Astrocyte (in vitro differentiated cells and primary cell): ENCODE measurements at regions not wholly inside any gene's neighbourhood (a gene's known extent, or its start where the extent isn't known, plus 50 kb on each side); places are given as distances from the start of the nearest gene placed in this dataset.
"Not testable (repeated sequence)": the region's sequence is repeated elsewhere in the genome, so short reads cannot be mapped to it uniquely, and the experiment has no call there.

Experiments used
- DNase-seq: peaks from one replicate; pipeline ENCODE4 v3.0.0-alpha.2; 2010; ENCODE audit warnings: low read depth
- FAIRE-seq: peaks from 2 replicates; lab custom pipeline; 2011; peaks lifted over from hg19 to GRCh38; lab: Jason Lieb, UNC
- H2AFZ ChIP-seq: 2 replicates; pipeline ENCODE4 v1.6.0; 2012; ENCODE audit warnings: low read depth, low read length, inconsistent platforms
- H3K27ac ChIP-seq: 2 replicates; pipeline ENCODE4 v1.5.1; 2011; ENCODE audit warnings: low read depth, low read length, inconsistent platforms
- H3K27me3 ChIP-seq: 2 replicates; pipeline ENCODE4 v1.6.0; 2011; ENCODE audit warnings: low read length, inconsistent platforms; ENCODE audit not compliant: insufficient read depth
- H3K36me3 ChIP-seq: 2 replicates; pipeline ENCODE4 v1.5.1; 2011; ENCODE audit warnings: low read length, inconsistent platforms; ENCODE audit not compliant: insufficient read depth
- H3K4me1 ChIP-seq: 2 replicates; pipeline ENCODE4 v1.5.1; 2011; ENCODE audit warnings: low read length, inconsistent platforms; ENCODE audit not compliant: insufficient read depth
- H3K4me2 ChIP-seq: 2 replicates; pipeline ENCODE4 v1.6.0; 2012; ENCODE audit warnings: low read length, inconsistent platforms
- H3K4me3 ChIP-seq: 2 replicates; pipeline ENCODE4 v1.5.1; 2011; ENCODE audit warnings: low read depth, mild to moderate bottlenecking, low read length, inconsistent platforms; ENCODE audit not compliant: insufficient read depth
- H3K79me2 ChIP-seq: 2 replicates; pipeline ENCODE4 v1.6.0; 2012; ENCODE audit warnings: mild to moderate bottlenecking, low read length, inconsistent platforms; ENCODE audit not compliant: insufficient read depth
- H3K9ac ChIP-seq: 2 replicates; pipeline ENCODE4 v1.6.0; 2012; ENCODE audit warnings: mild to moderate bottlenecking, low read length, inconsistent platforms
- H3K9me3 ChIP-seq: 2 replicates; pipeline ENCODE4 v1.5.1; 2012; ENCODE audit warnings: low read depth, mild to moderate bottlenecking, low read length, inconsistent platforms; ENCODE audit not compliant: insufficient read depth
- H4K20me1 ChIP-seq: 2 replicates; pipeline ENCODE4 v1.6.0; 2012; ENCODE audit warnings: low read length, inconsistent platforms; ENCODE audit not compliant: insufficient read depth
- H3K27ac Mint-ChIP-seq: one replicate; pipeline ENCODE4 v1.8.0; 2021; ENCODE audit warnings: mild to moderate bottlenecking, mixed read lengths; ENCODE audit not compliant: unreplicated experiment
- H3K27me3 Mint-ChIP-seq: one replicate; pipeline ENCODE4 v1.8.0; 2021; ENCODE audit warnings: low read depth, mixed read lengths; ENCODE audit not compliant: unreplicated experiment
- H3K36me3 Mint-ChIP-seq: one replicate; pipeline ENCODE4 v1.8.0; 2021; ENCODE audit warnings: low read depth, mixed read lengths; ENCODE audit not compliant: unreplicated experiment
- H3K4me1 Mint-ChIP-seq: one replicate; pipeline ENCODE4 v1.8.0; 2021; ENCODE audit warnings: low read depth, mixed read lengths; ENCODE audit not compliant: unreplicated experiment
- H3K4me3 Mint-ChIP-seq: one replicate; pipeline ENCODE4 v1.8.0; 2021; ENCODE audit warnings: mild to moderate bottlenecking, moderate library complexity, mixed read lengths; ENCODE audit not compliant: unreplicated experiment
- H3K9me3 Mint-ChIP-seq: one replicate; pipeline ENCODE4 v1.8.0; 2021; ENCODE audit warnings: mild to moderate bottlenecking, mixed read lengths; ENCODE audit not compliant: unreplicated experiment
- EZH2 ChIP-seq: IDR thresholded peaks from 2 replicates; pipeline ENCODE4 v1.6.1; 2012; ENCODE audit warnings: mild to moderate bottlenecking, low read length, inconsistent platforms; ENCODE audit not compliant: insufficient read depth
- TF ChIP-seq, protein P1 (sequence below): IDR thresholded peaks from 2 replicates; pipeline ENCODE4 v1.5.1; 2011; ENCODE audit warnings: low read depth, mild to moderate bottlenecking, inconsistent platforms, low read length, moderate library complexity; ENCODE audit not compliant: insufficient read depth

DNA sequence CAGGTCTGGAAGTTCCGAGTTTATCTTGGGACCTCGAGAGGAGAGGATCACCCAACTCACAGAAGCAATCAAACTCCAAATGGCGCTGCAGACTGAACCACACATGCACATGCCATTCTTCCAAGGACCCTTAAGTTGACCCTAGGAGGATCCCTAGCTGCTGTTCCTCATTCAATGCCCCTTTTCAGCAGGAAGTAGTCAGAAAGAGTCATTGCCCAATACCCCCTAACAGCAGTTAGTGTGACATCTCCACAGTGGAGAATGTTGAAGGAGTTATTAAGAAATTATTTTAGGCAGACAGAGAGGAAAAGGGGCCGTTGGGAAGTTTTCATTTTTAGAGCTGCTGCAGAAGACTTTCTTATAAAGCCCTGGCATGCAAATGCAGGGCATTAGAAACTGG, 229.9 kb upstream of the DAB2 start:
- no peaks in the 10 kb centered on the region for H3K27me3 ChIP-seq
- H3K9me3 Mint-ChIP-seq, result peaks cover 3% of the 10 kb centered on the region
- FAIRE-seq (no peak), DNase-seq (no peak)
- H4K20me1 ChIP-seq, result no peaks in the 10 kb centered on the region
- H3K36me3 Mint-ChIP-seq, result no peaks in the 10 kb centered on the region
- H3K27me3 Mint-ChIP-seq, result no peaks in the 10 kb centered on the region
- no peak overlapping the region for H2AFZ ChIP-seq
- peaks cover 16% of the 10 kb centered on the region for H3K4me1 Mint-ChIP-seq
- H3K27ac Mint-ChIP-seq, result no peak overlapping the region
- no peak overlapping the region for H3K4me3 ChIP-seq
- H3K4me2 ChIP-seq, result no peak overlapping the region
- no peaks in the 10 kb centered on the region for H3K79me2 ChIP-seq
- no peak overlapping the region for H3K27ac ChIP-seq
- H3K4me1 ChIP-seq, result peaks cover 4% of the 10 kb centered on the region
- H3K4me3 Mint-ChIP-seq, result no peak overlapping the region
- H3K36me3 ChIP-seq, result no peaks in the 10 kb centered on the region
- no peak overlapping the region for H3K9ac ChIP-seq
- TF ChIP-seq EZH2, result no peak
- TF ChIP-seq, protein P1, sequence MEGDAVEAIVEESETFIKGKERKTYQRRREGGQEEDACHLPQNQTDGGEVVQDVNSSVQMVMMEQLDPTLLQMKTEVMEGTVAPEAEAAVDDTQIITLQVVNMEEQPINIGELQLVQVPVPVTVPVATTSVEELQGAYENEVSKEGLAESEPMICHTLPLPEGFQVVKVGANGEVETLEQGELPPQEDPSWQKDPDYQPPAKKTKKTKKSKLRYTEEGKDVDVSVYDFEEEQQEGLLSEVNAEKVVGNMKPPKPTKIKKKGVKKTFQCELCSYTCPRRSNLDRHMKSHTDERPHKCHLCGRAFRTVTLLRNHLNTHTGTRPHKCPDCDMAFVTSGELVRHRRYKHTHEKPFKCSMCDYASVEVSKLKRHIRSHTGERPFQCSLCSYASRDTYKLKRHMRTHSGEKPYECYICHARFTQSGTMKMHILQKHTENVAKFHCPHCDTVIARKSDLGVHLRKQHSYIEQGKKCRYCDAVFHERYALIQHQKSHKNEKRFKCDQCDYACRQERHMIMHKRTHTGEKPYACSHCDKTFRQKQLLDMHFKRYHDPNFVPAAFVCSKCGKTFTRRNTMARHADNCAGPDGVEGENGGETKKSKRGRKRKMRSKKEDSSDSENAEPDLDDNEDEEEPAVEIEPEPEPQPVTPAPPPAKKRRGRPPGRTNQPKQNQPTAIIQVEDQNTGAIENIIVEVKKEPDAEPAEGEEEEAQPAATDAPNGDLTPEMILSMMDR, result no peak
- H3K9me3 ChIP-seq, result no peaks in the 10 kb centered on the region

DNA sequence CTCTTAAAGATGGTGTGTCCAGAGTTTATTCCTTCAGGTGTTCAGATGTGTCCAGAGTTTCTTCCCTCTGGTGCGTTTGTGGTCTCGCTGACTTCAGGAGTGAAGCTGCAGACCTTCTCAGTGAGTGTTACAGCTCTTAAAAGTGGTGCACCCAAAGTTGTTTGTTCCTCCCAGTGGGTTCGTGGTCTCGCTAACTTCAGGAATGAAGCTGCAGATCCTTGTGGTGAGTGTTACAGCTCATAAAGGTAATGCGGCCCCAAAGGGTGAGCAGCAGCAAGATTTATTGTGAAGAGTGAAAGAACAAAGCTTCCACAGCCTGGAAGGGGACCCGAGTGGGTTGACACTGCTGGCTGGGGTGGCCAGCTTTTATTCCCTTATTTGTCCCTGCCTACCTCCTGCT, 227.7 kb upstream of the DAB2 start:
- H3K4me3 Mint-ChIP-seq, H3K27ac ChIP-seq, H3K79me2 ChIP-seq, H3K4me1 Mint-ChIP-seq, H3K27ac Mint-ChIP-seq, H3K4me1 ChIP-seq, H3K4me2 ChIP-seq, H3K9me3 Mint-ChIP-seq, H2AFZ ChIP-seq, H3K27me3 Mint-ChIP-seq, H3K36me3 ChIP-seq, H3K9ac ChIP-seq, H3K27me3 ChIP-seq, FAIRE-seq, H3K9me3 ChIP-seq, DNase-seq, H4K20me1 ChIP-seq, H3K4me3 ChIP-seq, H3K36me3 Mint-ChIP-seq: not testable (repeated sequence)

DNA sequence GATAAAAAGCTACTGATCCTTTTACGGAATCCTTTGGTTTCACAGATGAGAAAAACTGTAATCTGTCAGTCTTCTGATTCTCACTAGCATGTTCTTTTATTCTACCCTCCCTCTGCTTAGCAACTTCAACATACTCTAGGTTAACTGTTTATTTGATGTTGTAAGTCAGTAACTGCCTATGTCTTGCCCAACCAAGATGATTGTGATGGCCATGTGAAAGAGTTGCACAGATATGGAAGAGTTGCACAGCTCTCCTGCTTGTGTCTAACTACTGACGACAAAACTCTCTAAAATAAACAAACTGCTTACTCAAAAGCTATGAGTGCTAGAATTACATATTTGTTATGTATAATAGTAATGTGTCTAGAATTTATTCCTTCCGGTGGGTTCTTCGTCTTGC, 227.3 kb upstream of the DAB2 start:
- no peak overlapping the region for H3K27ac ChIP-seq
- Mint-ChIP-seq H3K36me3 (no peaks in the 10 kb centered on the region), H3K4me1 (peaks cover 4% of the 10 kb centered on the region), H3K27me3 (no peaks in the 10 kb centered on the region), H3K27ac (no peak overlapping the region), H3K4me3 (no peak overlapping the region), H3K9me3 (peaks cover 3% of the 10 kb centered on the region)
- H3K4me1 ChIP-seq, result peaks cover 6% of the 10 kb centered on the region
- TF ChIP-seq, protein P1, result no peak
- no peak for TF ChIP-seq EZH2
- no peaks in the 10 kb centered on the region for H3K27me3 ChIP-seq
- no peaks in the 10 kb centered on the region for H3K36me3 ChIP-seq
- no peak for FAIRE-seq
- no peak overlapping the region for H3K4me2 ChIP-seq
- no peak overlapping the region for H2AFZ ChIP-seq
- no peaks in the 10 kb centered on the region for H3K9me3 ChIP-seq
- H3K4me3 ChIP-seq, result no peak overlapping the region
- no peaks in the 10 kb centered on the region for H4K20me1 ChIP-seq
- no peaks in the 10 kb centered on the region for H3K79me2 ChIP-seq
- no peak overlapping the region for H3K9ac ChIP-seq
- no peak for DNase-seq
